HG03565 (cell line): ENCODE measurements at regions not wholly inside any gene's neighbourhood (a gene's known extent, or its start where the extent isn't known, plus 50 kb on each side); places are given as distances from the start of the nearest gene placed in this dataset.

Experiments
- ATAC-seq: cut with Tn5 transposase; IDR thresholded peaks from one replicate; pipeline ENCODE4 v1.9.1; 2021; ENCODE audit warnings: mild to moderate bottlenecking, moderate library complexity; ENCODE audit not compliant: unreplicated experiment

- no peak for ATAC-seq
Measured at GRCh38 chr6:105626295-105627158, 223.6 kb upstream of the PREP start.

DNA sequence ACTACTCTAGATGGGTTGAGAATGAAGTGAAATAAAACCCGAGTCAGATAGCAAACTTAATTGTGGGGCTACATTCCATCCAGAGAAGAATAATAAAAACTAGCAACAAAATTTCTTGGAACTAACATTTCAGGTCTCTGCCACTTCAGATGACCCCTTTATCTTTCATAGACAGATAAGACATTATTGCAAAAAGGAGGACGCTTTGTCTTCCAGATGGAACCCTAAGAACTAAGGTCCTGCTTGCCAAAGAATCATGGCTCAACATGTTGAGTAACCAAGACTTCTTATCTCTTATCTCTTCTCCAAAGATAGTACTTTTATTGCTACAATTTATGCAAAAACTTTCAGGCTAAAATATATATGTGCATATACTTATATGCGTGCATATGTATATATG, 221.1 kb upstream of the PREP start:
- no peak for ATAC-seq

GRCh38 chr6:105622226-105622625, 219.3 kb upstream of the PREP start:
- ATAC-seq, result no peak

DNA sequence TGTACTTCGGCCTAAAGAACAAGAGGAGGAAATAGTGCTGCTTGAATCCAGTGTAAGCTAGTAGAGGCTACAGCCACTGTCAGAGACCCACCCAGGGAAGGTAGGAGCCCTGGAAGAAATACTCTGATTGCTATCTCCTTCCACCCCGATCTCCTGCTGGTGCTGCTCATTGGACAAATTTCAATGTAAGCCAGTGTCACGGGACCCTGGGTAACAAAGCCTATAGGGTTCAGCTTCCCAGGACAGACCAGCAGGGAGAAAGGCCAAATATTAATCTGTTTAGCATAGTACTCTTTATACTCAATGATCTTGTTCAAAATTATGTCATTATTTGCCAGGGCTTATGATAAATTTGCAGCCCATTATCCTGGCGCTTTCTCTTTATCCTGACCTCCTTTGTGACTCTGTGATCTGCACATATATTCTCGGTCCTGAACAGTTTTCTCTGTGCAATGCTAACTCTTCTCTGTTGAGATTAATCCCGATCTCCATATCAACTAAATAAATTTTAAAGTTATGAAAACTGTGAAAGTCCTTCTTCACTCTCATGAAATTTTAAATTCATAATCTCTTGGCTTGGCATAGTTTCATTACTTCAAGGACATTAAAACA, 218.8 kb upstream of the PREP start:
- no peak for ATAC-seq

DNA sequence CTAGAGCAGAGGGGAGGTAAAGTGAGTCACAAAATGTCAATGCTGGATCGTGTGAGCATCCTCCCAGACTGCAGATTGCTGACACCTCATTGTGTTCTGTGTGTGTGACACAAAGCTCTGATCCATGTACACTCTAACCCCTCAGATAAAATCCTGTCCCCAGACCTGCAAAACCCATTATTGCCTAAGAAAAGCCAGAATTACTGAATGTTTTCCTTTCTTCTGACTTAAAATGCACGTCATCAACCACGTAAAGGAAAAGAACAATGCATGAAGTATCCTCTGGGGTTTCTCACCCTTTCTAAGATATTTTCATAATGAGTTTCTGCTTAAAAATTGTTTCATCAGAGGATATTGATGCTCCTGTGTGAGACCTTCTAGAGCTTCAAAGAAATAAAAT, 218.0 kb upstream of the PREP start:
- no peak for ATAC-seq

- no peak for ATAC-seq
Measured at GRCh38 chr6:105619971-105620741, 217.3 kb upstream of the PREP start.

- no peak for ATAC-seq
Measured at GRCh38 chr6:105618247-105618646, 215.4 kb upstream of the PREP start.

DNA sequence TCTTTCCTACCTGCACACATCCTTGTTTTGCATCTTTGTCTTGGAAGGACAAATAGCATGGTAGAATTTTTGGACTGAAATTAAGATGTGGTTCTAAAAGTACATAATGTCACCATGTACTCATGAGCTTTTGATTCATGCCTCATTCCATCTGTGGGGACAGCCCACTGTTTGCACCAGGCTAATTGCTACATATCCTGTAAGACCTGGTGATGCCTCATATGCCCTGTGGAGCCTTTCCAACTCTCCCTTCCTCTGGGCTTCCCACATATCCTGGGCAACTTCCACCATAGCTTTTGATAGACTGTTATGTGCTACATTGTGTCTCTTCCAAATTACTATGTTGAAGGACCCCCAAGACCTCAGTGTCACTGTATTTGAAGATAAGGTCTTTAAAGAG, 213.6 kb upstream of the PREP start:
- ATAC-seq, result no peak

DNA sequence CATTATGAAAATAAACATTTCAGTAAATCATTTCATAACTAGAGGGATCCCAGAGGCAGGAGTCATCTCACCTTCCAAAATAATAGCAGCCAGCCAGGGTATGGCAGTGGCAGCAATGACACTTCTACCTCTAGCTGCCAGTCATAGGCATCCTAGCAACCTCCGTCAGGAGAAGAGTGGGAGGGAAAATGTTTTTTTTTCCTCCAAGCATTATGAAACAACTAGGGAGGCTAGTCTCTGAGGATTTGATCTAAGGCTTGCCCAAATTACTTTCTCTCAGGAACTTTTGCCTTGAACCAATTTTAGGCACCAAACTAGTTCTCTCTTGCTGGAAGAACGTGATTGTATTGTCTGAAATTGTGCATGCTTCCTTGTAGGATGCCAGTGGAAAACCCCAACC, 208.7 kb upstream of the PREP start:
- no peak for ATAC-seq

DNA sequence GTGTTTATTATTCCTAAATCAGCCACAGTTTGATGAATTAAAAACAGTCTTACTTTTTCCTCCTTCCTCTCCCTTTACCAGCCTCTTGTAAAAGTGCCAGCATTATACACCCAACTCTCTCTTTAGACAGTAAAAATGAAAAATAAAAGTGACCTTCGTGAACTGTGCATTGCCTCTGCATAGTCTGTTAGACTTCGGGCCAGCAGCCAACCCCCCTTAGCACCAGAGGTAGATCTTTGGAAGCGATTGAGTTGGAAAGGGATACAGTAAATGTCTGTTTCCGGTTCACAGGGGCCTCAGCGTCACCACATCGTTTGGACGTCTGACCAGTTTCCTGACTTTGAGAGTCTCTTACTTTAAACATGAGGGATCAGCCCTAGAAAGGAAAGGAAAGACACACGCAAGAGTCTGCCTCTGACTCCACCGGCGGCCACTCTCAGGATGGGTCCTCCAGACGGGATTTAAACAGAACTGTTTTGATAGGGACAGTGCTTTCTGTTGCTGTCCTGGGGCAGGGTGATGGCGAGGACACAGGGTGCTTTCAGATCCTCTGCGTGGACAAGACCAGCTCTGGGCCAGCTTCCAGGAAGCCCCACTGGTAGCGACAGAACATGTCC, 206.6 kb upstream of the PREP start:
- ATAC-seq, result no peak

DNA sequence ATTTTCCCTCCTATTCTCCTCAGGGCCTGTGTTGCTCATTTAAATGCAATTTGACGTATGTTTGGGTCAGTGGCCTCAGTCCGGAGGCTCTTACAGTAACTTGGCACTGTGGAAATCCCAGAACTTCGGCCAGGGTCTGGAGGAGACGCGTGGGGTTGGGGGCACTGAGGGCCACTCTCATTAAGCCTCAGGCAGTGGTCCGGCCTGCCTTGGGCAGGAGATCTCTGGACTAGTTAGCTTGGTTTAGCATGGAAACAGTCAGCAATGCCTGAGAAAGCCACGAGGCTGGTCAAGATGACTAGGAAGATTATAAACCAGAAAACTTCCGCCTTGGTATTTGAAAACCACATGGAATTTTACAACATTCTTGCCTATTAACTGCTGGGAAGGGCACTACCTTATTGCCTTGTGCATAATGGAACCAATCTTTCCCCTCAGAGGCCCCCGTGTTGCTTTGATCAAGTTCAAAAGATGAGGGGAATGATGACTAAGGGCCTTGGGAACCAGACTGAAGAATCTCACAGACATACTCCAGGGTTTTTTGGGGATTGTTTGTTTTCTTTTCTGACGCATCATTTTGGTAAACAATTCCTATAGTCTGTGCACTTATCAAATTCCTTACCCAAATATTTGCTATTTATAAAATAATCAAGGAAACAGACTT, 206.0 kb upstream of the PREP start:
- ATAC-seq, result no peak

GRCh38 chr6:105607636-105608621, 205.0 kb upstream of the PREP start:
- ATAC-seq, result no peak

DNA sequence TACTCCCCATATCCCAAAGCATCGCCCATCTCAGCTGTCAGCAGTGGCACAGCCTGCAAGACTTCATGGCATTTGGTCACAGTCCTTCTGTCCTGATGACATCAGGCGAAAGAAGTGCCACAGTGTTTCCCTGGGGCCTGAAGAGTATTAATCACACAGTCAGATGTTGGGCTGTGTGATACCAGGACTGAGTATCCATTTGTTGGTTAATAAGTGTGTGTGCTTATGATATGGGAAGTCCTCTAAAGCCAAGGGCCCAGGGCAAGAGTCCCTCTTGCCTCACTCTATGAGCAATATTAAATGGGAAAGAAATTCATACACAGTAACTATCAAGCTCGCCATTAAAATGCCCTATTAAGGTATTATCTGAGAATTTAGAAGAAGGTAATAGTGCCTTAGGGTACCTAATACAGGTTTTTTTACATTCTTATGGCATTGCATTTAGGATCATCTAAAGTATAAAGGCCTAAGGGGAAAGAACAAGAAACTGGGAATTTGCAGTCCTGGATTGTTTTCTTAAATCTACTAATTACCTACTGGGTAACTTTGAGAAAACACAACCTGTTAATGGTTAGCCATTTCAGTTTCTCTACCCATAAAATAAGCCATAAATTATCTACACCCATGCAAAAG, 204.1 kb upstream of the PREP start:
- ATAC-seq, result no peak

- ATAC-seq, result no peak
Measured at GRCh38 chr6:105604587-105604884, 201.7 kb upstream of the PREP start.

DNA sequence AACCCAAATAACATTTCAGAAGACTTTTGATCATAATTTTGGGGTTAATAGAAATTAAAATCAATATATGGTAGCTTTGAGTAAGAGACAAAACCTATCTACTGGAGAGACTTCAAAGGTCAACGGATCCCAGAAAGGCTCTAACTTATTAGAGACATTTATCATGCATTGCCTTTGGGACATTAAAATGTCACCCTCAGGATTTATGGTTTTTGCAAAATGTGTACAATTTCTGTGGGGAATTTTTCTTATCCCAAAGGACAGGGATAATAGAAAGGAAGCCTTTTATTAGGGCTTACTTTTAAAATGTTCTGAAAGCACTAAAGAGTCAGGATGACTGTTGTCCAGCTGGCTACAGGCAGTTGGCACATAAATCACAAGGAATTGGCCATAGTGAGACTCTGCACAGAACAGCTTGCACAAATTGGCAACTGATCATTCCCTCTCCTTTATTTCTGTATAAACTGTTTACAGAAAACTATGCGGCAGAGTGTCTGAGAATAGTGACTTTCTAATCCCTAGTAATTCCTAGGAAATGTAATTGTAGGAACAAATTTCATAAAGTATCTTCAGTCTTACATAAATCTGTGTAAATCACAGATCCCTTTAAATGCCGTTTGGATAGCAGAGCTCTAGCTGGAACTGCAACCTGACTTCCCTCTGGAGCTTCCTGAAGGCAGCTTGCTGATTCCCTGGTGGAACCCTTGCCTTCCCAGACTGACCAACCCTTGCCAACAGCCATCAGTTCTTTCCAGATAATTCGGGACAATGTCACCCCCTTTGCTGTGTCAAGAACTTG, 201.1 kb upstream of the PREP start:
- ATAC-seq, result no peak

- ATAC-seq, result peak; percentile 79
Measured at GRCh38 chr6:105601541-105602236, 198.8 kb upstream of the PREP start.

DNA sequence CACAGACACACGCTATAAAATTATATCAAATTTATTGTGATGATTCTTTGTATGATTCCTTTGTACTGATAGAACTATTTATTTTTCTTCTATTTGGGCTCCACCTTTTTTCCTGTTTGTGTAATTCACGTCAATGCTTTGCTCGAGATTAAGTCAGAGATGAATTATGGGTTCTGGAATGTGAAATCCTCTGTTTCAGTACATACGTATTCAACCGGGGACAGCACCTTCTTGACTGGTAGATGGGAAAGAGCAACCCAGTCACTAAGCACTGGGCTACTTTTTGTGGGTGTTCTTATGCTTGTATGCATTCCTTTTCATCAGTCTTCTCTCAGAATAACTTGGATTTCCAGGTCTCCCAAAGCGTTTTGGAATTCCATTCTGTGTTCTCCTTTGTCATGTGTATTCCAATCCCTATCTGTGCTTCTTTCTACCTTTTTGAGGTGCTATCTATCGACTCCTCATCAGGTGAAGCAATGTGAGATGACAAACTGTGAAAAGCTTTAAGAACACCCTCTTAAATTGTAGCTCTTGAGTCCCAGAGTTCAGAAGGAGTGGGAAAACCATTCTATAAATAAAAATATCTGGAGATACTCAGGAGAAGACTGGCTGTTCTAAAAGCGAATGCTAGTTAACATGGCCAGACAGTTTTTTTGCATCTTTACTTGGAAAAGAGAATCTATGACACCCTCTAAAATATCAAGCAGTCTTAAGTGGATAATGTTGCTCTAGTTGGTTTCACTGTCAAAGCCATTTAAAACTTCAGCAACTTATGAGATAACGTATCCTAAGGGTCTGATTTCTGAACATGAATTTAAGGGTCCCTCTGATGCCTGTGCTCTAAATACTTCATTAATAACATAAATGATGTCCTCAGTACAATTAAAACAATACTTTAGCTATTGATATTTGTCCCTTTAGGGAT, 197.7 kb upstream of the PREP start:
- no peak for ATAC-seq
